ENCODE measurements at regions not wholly inside any gene's neighbourhood (a gene's known extent, or its start where the extent isn't known, plus 50 kb on each side); places are given as distances from the start of the nearest gene placed in this dataset.

DNA sequence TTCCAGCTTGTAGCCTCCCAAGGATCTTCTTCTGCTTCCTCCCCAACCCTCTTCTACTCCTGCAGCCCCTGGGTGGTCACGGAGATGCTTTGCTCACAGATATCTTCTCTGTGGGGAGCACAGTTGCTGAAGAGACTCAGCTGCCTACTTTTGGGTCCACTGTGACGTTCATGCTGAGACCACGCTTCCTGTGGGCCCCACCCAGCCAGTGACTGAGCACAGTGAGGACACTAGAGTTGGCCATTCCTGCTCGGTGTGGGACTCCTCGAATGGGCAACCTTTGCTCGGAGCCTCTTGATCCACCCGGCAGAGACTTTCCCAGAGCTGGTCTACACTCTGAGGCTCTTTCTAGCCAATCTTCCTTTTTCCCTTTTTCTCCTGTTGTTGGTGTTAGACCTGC is 73.9 kb downstream of the ADRA2A start:
- no peak overlapping the region for H3K9ac ChIP-seq (replicated peaks; ENCODE audit: extremely low read depth, insufficient read depth, low read length)
- FAIRE-seq: no peak
- POLR2A ChIA-PET: no interaction called here

More for the DNA sequence above, 73.9 kb downstream of the ADRA2A start:
- CTCF ChIA-PET: no interaction called here
- no peak for DNase-seq (ENCODE audit: low read depth, low spot score)
- BruUV-seq (replicated peaks): no TSS peak
- H3K4me1 ChIP-seq (ENCODE audit: control insufficient read depth, extremely low read depth, insufficient read depth, low read length): no peaks in the 10 kb centered on the region
- H4K20me1 ChIP-seq (replicated peaks; ENCODE audit: control insufficient read depth, extremely low read depth, insufficient read depth, low read length): no peaks in the 10 kb centered on the region
- no peak overlapping the region for H3K4me3 ChIP-seq (replicated peaks in 1 of 3; ENCODE audit: insufficient read depth in 1 of 3, low read depth in 1 of 3, low read length in 3 of 3)
- intact Hi-C loops (cut with micrococcal nuclease) (no loop called here), dilution Hi-C loops (cut with MboI; ENCODE audit: extremely low pct_ligation_motif_present, low sequenced_read_pairs) (no loop called here)
- H3K4me2 ChIP-seq (ENCODE audit: insufficient read depth, low read length): no peak overlapping the region
- no peaks in the 10 kb centered on the region for H3K9me1 ChIP-seq (replicated peaks; ENCODE audit: control insufficient read depth, extremely low read depth, insufficient read depth, low read length)
- no peaks in the 10 kb centered on the region for H3K36me3 ChIP-seq (ENCODE audit: control insufficient read depth in 2 of 2, extremely low read depth in 1 of 2, insufficient read depth in 2 of 2, low read length in 2 of 2)
- no peak overlapping the region for H3K27ac ChIP-seq (ENCODE audit: insufficient read depth, low read depth, low read length)
- H3K79me2 ChIP-seq (ENCODE audit: control insufficient read depth, insufficient read depth, low read length): no peaks in the 10 kb centered on the region
- H2AFZ ChIP-seq (ENCODE audit: low read depth, low read length): no peak overlapping the region
- H3K9me3 ChIP-seq (replicated peaks; ENCODE audit: control insufficient read depth, insufficient read depth, low read length): no peaks in the 10 kb centered on the region
- TF ChIP-seq FOS (IDR thresholded peaks at IDR 0.05; ENCODE audit: borderline replicate concordance, insufficient read depth, low read length) (no peak), EZH2 (IDR thresholded peaks at IDR 0.05; ENCODE audit: borderline replicate concordance, low read depth, low read length, severe bottlenecking) (no peak), POLR2A (IDR thresholded peaks at IDR 0.05; ENCODE audit: low read depth, low read length) (no peak), JUN (IDR thresholded peaks at IDR 0.05; ENCODE audit: borderline replicate concordance, insufficient read depth, insufficient read length, low read depth) (no peak), GATA2 (IDR thresholded peaks at IDR 0.05; ENCODE audit: insufficient read depth, insufficient read length, low read depth, low read length) (no peak), POLR2AphosphoS5 (IDR thresholded peaks at IDR 0.05; ENCODE audit: insufficient read depth, low read depth, low read length) (no peak), MYC (IDR thresholded peaks at IDR 0.05; ENCODE audit: low read depth, low read length) (no peak)
- TF ChIP-seq, protein P1, sequence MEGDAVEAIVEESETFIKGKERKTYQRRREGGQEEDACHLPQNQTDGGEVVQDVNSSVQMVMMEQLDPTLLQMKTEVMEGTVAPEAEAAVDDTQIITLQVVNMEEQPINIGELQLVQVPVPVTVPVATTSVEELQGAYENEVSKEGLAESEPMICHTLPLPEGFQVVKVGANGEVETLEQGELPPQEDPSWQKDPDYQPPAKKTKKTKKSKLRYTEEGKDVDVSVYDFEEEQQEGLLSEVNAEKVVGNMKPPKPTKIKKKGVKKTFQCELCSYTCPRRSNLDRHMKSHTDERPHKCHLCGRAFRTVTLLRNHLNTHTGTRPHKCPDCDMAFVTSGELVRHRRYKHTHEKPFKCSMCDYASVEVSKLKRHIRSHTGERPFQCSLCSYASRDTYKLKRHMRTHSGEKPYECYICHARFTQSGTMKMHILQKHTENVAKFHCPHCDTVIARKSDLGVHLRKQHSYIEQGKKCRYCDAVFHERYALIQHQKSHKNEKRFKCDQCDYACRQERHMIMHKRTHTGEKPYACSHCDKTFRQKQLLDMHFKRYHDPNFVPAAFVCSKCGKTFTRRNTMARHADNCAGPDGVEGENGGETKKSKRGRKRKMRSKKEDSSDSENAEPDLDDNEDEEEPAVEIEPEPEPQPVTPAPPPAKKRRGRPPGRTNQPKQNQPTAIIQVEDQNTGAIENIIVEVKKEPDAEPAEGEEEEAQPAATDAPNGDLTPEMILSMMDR (IDR thresholded peaks at IDR 0.05; ENCODE audit: extremely low read depth in 1 of 2, insufficient read depth in 1 of 2, low read depth in 1 of 2, low read length in 2 of 2): no peak
- TF ChIP-seq, protein P2, sequence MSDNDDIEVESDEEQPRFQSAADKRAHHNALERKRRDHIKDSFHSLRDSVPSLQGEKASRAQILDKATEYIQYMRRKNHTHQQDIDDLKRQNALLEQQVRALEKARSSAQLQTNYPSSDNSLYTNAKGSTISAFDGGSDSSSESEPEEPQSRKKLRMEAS (IDR thresholded peaks at IDR 0.05; ENCODE audit: insufficient read depth, insufficient read length): no peak
- H3K27me3 ChIP-seq (ENCODE audit: control insufficient read depth in 2 of 2, insufficient read depth in 2 of 2, low read length in 2 of 2): no peaks in the 10 kb centered on the region

Data from endothelial cell of umbilical vein (primary cell).